ENCODE measurements at regions not wholly inside any gene's neighbourhood (a gene's known extent, or its start where the extent isn't known, plus 50 kb on each side); places are given as distances from the start of the nearest gene placed in this dataset.

- Mint-ChIP-seq H3K4me1 (no peaks in the 10 kb centered on the region), H3K36me3 (ENCODE audit: insufficient read depth in 1 of 3, low read depth in 3 of 3) (no peaks in the 10 kb centered on the region), H3K9me3 (no peaks in the 10 kb centered on the region), H3K27ac (no peak overlapping the region), H3K4me3 (no peak overlapping the region), H3K27me3 (ENCODE audit: low read depth) (no peaks in the 10 kb centered on the region)
- Histone ChIP-seq H3K14ac (ENCODE audit: insufficient read depth, low read length) (no peak overlapping the region), H2BK5ac (ENCODE audit: insufficient read length, low read length) (no peak overlapping the region), H4K5ac (ENCODE audit: insufficient read length, low read depth, low read length) (no peak overlapping the region), H3T11ph (ENCODE audit: low read length) (no peak overlapping the region), H3K4me1 (ENCODE audit: insufficient read depth, low read length) (no peaks in the 10 kb centered on the region), H3K9ac (ENCODE audit: extremely low read depth, insufficient read length, low read length) (no peak overlapping the region), H3K4me2 (ENCODE audit: insufficient read depth, insufficient read length, low read length) (no peak overlapping the region), H2BK120ac (ENCODE audit: low read depth, low read length, poor library complexity, severe bottlenecking) (no peak overlapping the region), H3K79me2 (ENCODE audit: insufficient read depth, low read length) (no peaks in the 10 kb centered on the region), H3K23me2 (ENCODE audit: insufficient read length, low read depth, low read length, poor library complexity, severe bottlenecking) (no peaks in the 10 kb centered on the region), H3K79me1 (ENCODE audit: insufficient read depth, low read depth, low read length, poor library complexity, severe bottlenecking) (no peaks in the 10 kb centered on the region), H3K18ac (ENCODE audit: insufficient read length, low read depth, low read length) (no peak overlapping the region), H2AFZ (ENCODE audit: low read length) (no peak overlapping the region), H2BK20ac (ENCODE audit: low read depth, low read length, poor library complexity, severe bottlenecking) (no peak overlapping the region), H3K23ac (ENCODE audit: insufficient read length, low read depth, low read length) (no peak overlapping the region), H2BK15ac (ENCODE audit: low read depth, low read length) (no peak overlapping the region), H2BK12ac (ENCODE audit: insufficient read length, low read depth, low read length) (no peak overlapping the region), H3K27me3 (ENCODE audit: insufficient read depth, low read length) (no peaks in the 10 kb centered on the region), H4K8ac (replicated peaks; ENCODE audit: insufficient read length, low read depth, low read length) (no peak overlapping the region), H3K56ac (ENCODE audit: insufficient read length, low read depth, low read length) (no peak overlapping the region), H3K4ac (ENCODE audit: low read depth, low read length) (no peak overlapping the region), H3K27ac (ENCODE audit: insufficient read length, low read depth, low read length) (no peak overlapping the region), H4K91ac (ENCODE audit: insufficient read length, low read depth, low read length) (no peak overlapping the region), H4K20me1 (ENCODE audit: control insufficient read depth, insufficient read depth, insufficient read length) (no peaks in the 10 kb centered on the region), H3K9me3 (ENCODE audit: control insufficient read depth, low read depth, low read length) (no peaks in the 10 kb centered on the region), H2AK5ac (ENCODE audit: insufficient read length, low read length) (no peak overlapping the region)
- DNase-seq: no peak
- no peak for TF ChIP-seq CTCF (conservative IDR thresholded peaks at IDR 0.05)
- no CpG with 5 or more reads among the region's 2 CpGs for WGBS (ENCODE audit: extremely low coverage, insufficient read length, low lambda C conversion rate)
These were observed 156.4 kb upstream of the HTR1E start for GRCh38 chr6:86780923-86781322.
